Tibial nerve (tissue), 3 donors: ENCODE measurements at regions not wholly inside any gene's neighbourhood (a gene's known extent, or its start where the extent isn't known, plus 50 kb on each side); places are given as distances from the start of the nearest gene placed in this dataset.

Source experiments
- CTCF ChIP-seq, 5 experiments: fragments of 200-600 bp in 3 of 5; fragments of 450-650 bp in 2 of 5; sonication (generic) in 3 of 5; IDR thresholded peaks; one replicate each; pipeline ENCODE4 v1.5.1; 2016 to 2019; ENCODE audit warnings: antibody characterized with exemption in 5 of 5, mild to moderate bottlenecking in 3 of 5, moderate library complexity in 2 of 5
- POLR2A ChIP-seq, 2 donors: fragments of 450-650 bp; IDR thresholded peaks; one replicate each; pipeline ENCODE4 v1.6.1; 2017; ENCODE audit warnings: antibody characterized with exemption in 2 of 2, mild to moderate bottlenecking in 2 of 2, moderate library complexity in 2 of 2

GRCh38 chr7:114783508-114783907 is 138.4 kb upstream of the MDFIC start:
- TF ChIP-seq CTCF (IDR thresholded peaks at IDR 0.05) (no peak), POLR2A (IDR thresholded peaks at IDR 0.05) (no peak)
